ENCODE measurements at regions not wholly inside any gene's neighbourhood (a gene's known extent, or its start where the extent isn't known, plus 50 kb on each side); places are given as distances from the start of the nearest gene placed in this dataset.

- TF ChIP-seq POLR2AphosphoS5 (IDR thresholded peaks at IDR 0.05; ENCODE audit: low read depth, low read length) (no peak), SIN3A (IDR thresholded peaks at IDR 0.05; ENCODE audit: borderline replicate concordance, insufficient read depth, low read length) (no peak), TAF1 (IDR thresholded peaks at IDR 0.05; ENCODE audit: borderline replicate concordance, insufficient read depth, low read length) (no peak), REST (IDR thresholded peaks at IDR 0.05; ENCODE audit: insufficient read depth in 1 of 2, low read depth in 2 of 2, low read length in 2 of 2) (no peak)
These were observed 275.0 kb downstream of the SPATA31D1 start for GRCh38 chr9:82263619-82264018.

Measured in PFSK-1 (cell line).